ENCODE measurements at regions not wholly inside any gene's neighbourhood (a gene's known extent, or its start where the extent isn't known, plus 50 kb on each side); places are given as distances from the start of the nearest gene placed in this dataset.

DNA sequence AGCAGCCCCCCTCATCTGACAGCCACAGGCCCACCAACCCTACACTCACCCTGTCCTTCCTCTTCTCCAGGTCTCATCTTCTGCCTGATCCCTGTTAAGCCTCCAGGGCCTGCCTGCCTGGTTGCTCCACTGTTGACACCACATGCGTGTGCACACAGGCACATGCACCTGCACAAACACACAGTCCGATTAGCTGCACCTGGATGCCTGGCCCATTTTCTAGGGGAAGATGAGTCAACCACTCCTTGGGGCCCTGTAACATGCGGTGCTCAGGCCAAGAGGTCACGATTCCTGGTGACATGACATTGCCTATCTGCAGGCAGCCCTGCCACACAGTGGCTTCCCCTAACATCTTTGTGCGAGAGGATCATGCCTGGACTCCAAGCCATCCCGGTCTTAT lies 498.4 kb downstream of the BCOR start:
- DNase-seq (ENCODE audit: low read depth, low spot score) = no peak
- H3K4me3 ChIP-seq (ENCODE audit: low read depth, low read length) = no peak overlapping the region
- TF ChIP-seq, protein P1, sequence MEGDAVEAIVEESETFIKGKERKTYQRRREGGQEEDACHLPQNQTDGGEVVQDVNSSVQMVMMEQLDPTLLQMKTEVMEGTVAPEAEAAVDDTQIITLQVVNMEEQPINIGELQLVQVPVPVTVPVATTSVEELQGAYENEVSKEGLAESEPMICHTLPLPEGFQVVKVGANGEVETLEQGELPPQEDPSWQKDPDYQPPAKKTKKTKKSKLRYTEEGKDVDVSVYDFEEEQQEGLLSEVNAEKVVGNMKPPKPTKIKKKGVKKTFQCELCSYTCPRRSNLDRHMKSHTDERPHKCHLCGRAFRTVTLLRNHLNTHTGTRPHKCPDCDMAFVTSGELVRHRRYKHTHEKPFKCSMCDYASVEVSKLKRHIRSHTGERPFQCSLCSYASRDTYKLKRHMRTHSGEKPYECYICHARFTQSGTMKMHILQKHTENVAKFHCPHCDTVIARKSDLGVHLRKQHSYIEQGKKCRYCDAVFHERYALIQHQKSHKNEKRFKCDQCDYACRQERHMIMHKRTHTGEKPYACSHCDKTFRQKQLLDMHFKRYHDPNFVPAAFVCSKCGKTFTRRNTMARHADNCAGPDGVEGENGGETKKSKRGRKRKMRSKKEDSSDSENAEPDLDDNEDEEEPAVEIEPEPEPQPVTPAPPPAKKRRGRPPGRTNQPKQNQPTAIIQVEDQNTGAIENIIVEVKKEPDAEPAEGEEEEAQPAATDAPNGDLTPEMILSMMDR (IDR thresholded peaks at IDR 0.05; ENCODE audit: low read depth, low read length) = no peak
- in situ Hi-C loops (cut with HindIII; ENCODE audit: low sequenced_read_pairs) = no loop called here

DNA sequence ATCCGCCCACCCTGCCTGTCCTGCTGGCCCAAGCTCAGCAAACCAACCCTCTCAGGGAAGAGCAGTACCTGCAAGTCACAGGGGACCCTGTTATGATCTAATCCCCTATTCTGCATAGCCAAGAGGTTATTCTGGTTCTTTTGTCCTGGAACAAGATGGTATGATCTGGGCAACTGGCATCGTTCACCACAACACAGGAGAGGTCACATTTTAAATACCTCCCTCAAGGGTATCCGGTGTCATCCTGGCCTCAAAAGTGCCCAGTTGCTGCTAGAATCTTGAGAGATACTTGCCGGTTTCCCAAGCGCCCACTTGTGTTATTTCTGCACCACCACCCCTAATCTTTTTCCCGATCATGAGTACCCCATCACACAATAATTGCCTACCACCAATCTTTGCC lies 497.5 kb downstream of the BCOR start:
- no peak for DNase-seq (ENCODE audit: low read depth, low spot score)
- TF ChIP-seq, protein P1 (IDR thresholded peaks at IDR 0.05; ENCODE audit: low read depth, low read length) = no peak
- in situ Hi-C loops (cut with HindIII; ENCODE audit: low sequenced_read_pairs) = no loop called here
- no peak overlapping the region for H3K4me3 ChIP-seq (ENCODE audit: low read depth, low read length)

DNA sequence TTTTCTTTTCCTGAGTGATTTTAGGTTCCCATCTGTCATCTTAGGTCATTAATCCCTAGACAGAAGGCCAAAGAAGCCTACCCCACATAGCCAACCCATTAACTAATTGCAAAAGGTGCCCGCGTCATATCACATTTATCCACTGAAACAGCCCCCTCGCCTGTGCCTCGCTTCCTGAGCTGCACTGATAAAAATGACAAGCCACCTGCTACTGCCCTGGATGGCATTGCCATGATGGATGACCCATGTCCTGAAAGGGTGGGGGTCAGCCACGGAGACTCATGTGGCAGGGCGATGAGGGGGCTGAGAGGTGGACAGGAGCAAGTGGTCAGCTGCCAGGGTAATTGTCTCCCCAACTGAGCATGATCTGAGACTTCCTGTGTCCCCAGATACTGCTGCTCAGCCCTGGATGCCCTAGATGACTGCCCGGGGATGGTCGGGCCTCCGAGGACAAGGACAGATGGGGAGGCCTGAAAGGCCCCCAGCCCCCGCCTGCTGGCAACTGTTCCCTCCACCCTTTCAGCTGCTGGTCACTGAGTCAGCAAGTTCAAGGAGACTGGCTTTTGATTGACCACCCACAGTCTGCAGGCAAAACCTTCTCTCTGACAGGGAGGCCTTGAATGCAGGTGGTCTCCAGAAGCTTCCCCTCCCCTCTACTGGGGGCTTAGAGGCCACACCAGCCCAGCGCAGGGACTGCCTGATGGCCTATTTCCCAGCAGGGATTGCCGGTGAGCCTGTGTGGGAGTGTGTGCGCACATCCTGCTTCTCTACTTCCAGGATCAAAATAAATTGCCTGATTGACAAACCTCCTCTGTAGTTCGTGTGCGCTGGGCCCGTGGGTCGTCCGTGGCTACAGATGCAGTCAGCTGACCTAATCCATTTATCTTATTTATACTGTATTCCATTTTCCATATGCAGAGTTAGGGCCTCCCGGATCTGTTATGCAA lies 496.3 kb downstream of the BCOR start:
- H3K4me3 ChIP-seq (ENCODE audit: low read depth, low read length) = no peak overlapping the region
- DNase-seq (ENCODE audit: low read depth, low spot score) = no peak
- in situ Hi-C loops (cut with HindIII; ENCODE audit: low sequenced_read_pairs) = no loop called here
- TF ChIP-seq, protein P1 (IDR thresholded peaks at IDR 0.05; ENCODE audit: low read depth, low read length) = no peak

DNA sequence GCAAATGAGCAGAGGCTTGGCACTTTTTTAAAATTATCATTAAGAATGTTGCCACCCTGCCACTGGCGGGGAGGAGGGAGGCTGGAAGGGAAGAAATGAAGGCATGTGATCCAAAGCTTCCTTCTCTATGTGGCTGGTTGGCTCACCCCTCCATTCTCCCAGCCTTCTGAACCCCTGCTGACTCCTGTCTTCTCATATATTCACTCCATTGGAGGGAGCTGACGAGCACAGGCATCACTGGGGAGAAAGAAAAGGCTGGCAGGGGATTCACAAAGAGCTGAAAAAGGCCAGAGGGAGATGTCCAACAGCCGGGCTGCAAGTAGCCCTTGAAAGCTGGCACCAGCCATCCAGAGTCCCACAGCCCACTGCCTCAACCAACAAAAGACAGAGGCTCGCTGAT lies 495.6 kb downstream of the BCOR start:
- in situ Hi-C loops (cut with HindIII; ENCODE audit: low sequenced_read_pairs) = no loop called here
- H3K4me3 ChIP-seq (ENCODE audit: low read depth, low read length) = no peak overlapping the region
- DNase-seq (ENCODE audit: low read depth, low spot score) = no peak
- TF ChIP-seq, protein P1 (IDR thresholded peaks at IDR 0.05; ENCODE audit: low read depth, low read length) = no peak

DNA sequence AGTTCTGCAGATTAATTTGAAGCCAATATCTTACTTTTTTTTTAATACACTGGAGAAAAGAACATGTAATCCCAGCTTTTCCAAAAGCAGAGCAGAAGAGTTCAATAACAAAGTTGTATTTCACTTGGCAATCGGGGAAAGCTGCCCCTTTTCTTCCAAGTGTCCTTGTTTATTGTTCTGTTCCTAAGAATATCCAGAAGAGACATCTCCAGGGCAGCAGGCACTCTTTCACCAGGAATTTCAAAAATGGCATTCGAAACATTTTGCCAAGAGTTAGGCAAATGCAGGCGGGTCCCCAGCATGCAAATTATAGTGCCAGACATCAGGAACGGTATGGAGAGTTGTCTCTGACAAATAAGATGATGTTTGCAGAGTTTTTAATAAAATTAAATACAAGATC lies 494.5 kb downstream of the BCOR start:
- TF ChIP-seq, protein P1 (IDR thresholded peaks at IDR 0.05; ENCODE audit: low read depth, low read length) = no peak
- in situ Hi-C loops (cut with HindIII; ENCODE audit: low sequenced_read_pairs) = no loop called here
- DNase-seq (ENCODE audit: low read depth, low spot score) = no peak

DNA sequence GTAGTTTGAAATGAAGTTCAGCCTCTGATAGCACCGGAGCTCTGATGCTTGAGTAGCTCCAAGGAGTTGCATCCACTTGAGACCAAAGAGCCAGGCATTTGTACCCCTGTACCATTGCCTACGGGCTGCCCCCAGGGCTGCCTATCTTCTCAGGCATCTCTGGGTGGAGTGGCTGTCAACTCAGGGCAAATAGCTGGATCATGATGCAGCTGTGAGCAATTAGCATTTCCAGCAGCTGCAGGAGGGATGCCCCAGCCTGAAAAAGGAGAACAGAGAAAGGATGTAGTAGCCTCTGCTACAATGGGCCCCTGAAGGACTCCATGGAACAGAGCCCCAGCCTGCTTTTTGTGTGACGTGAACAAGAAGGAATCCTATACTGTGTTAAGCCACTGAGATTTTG lies 492.6 kb downstream of the BCOR start:
- TF ChIP-seq, protein P1 (IDR thresholded peaks at IDR 0.05; ENCODE audit: low read depth, low read length) = no peak
- DNase-seq (ENCODE audit: low read depth, low spot score) = no peak
- H3K4me3 ChIP-seq (ENCODE audit: low read depth, low read length) = no peak overlapping the region
- in situ Hi-C loops (cut with HindIII; ENCODE audit: low sequenced_read_pairs) = no loop called here

More for the DNA sequence above, 494.5 kb downstream of the BCOR start:
- no peak overlapping the region for H3K4me3 ChIP-seq (ENCODE audit: low read depth, low read length)
